K562 (cell line): ENCODE measurements at regions not wholly inside any gene's neighbourhood (a gene's known extent, or its start where the extent isn't known, plus 50 kb on each side); places are given as distances from the start of the nearest gene placed in this dataset.

Experiments used
- CBX1 ChIP-seq: sonication (generic); IDR thresholded peaks from 2 replicates; pipeline ENCODE4 v1.6.1; 2016; ENCODE audit warnings: antibody characterized with exemption, low read depth, mild to moderate bottlenecking
- CGGBP1 ChIP-seq: fragments of 250-450 bp; sonication (Bioruptor Pico); IDR thresholded peaks from 2 replicates; pipeline ENCODE4 v1.9.0; 2021; ENCODE audit warnings: mild to moderate bottlenecking
- ZNF239 ChIP-seq: fragments of 250-450 bp; sonication (Bioruptor Pico); IDR thresholded peaks from 2 replicates; pipeline ENCODE4 v1.4.0; 2020; ENCODE audit warnings: mild to moderate bottlenecking
- TF ChIP-seq, protein P1 (sequence below): fragments of 450-650 bp; IDR thresholded peaks from 2 replicates; pipeline ENCODE4 v1.6.1; 2016; ENCODE audit warnings: mild to moderate bottlenecking, moderate library complexity

- TF ChIP-seq, protein P1, sequence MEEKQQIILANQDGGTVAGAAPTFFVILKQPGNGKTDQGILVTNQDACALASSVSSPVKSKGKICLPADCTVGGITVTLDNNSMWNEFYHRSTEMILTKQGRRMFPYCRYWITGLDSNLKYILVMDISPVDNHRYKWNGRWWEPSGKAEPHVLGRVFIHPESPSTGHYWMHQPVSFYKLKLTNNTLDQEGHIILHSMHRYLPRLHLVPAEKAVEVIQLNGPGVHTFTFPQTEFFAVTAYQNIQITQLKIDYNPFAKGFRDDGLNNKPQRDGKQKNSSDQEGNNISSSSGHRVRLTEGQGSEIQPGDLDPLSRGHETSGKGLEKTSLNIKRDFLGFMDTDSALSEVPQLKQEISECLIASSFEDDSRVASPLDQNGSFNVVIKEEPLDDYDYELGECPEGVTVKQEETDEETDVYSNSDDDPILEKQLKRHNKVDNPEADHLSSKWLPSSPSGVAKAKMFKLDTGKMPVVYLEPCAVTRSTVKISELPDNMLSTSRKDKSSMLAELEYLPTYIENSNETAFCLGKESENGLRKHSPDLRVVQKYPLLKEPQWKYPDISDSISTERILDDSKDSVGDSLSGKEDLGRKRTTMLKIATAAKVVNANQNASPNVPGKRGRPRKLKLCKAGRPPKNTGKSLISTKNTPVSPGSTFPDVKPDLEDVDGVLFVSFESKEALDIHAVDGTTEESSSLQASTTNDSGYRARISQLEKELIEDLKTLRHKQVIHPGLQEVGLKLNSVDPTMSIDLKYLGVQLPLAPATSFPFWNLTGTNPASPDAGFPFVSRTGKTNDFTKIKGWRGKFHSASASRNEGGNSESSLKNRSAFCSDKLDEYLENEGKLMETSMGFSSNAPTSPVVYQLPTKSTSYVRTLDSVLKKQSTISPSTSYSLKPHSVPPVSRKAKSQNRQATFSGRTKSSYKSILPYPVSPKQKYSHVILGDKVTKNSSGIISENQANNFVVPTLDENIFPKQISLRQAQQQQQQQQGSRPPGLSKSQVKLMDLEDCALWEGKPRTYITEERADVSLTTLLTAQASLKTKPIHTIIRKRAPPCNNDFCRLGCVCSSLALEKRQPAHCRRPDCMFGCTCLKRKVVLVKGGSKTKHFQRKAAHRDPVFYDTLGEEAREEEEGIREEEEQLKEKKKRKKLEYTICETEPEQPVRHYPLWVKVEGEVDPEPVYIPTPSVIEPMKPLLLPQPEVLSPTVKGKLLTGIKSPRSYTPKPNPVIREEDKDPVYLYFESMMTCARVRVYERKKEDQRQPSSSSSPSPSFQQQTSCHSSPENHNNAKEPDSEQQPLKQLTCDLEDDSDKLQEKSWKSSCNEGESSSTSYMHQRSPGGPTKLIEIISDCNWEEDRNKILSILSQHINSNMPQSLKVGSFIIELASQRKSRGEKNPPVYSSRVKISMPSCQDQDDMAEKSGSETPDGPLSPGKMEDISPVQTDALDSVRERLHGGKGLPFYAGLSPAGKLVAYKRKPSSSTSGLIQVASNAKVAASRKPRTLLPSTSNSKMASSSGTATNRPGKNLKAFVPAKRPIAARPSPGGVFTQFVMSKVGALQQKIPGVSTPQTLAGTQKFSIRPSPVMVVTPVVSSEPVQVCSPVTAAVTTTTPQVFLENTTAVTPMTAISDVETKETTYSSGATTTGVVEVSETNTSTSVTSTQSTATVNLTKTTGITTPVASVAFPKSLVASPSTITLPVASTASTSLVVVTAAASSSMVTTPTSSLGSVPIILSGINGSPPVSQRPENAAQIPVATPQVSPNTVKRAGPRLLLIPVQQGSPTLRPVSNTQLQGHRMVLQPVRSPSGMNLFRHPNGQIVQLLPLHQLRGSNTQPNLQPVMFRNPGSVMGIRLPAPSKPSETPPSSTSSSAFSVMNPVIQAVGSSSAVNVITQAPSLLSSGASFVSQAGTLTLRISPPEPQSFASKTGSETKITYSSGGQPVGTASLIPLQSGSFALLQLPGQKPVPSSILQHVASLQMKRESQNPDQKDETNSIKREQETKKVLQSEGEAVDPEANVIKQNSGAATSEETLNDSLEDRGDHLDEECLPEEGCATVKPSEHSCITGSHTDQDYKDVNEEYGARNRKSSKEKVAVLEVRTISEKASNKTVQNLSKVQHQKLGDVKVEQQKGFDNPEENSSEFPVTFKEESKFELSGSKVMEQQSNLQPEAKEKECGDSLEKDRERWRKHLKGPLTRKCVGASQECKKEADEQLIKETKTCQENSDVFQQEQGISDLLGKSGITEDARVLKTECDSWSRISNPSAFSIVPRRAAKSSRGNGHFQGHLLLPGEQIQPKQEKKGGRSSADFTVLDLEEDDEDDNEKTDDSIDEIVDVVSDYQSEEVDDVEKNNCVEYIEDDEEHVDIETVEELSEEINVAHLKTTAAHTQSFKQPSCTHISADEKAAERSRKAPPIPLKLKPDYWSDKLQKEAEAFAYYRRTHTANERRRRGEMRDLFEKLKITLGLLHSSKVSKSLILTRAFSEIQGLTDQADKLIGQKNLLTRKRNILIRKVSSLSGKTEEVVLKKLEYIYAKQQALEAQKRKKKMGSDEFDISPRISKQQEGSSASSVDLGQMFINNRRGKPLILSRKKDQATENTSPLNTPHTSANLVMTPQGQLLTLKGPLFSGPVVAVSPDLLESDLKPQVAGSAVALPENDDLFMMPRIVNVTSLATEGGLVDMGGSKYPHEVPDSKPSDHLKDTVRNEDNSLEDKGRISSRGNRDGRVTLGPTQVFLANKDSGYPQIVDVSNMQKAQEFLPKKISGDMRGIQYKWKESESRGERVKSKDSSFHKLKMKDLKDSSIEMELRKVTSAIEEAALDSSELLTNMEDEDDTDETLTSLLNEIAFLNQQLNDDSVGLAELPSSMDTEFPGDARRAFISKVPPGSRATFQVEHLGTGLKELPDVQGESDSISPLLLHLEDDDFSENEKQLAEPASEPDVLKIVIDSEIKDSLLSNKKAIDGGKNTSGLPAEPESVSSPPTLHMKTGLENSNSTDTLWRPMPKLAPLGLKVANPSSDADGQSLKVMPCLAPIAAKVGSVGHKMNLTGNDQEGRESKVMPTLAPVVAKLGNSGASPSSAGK: no peak
- TF ChIP-seq CGGBP1 (no peak), CBX1 (no peak), ZNF239 (CRISPR knock-in tag) (no peak)
Measured at GRCh38 chr2:37746883-37747282, 75.4 kb upstream of the CDC42EP3 start (continued).
